Endodermal cell (in vitro differentiated cells): ENCODE measurements at regions not wholly inside any gene's neighbourhood (a gene's known extent, or its start where the extent isn't known, plus 50 kb on each side); places are given as distances from the start of the nearest gene placed in this dataset.

Experiments used
- DNase-seq: peaks from one replicate; pipeline ENCODE4 v3.0.0-alpha.2; 2017
- H3K27ac ChIP-seq: 2 replicates; pipeline ENCODE4 v1.5.1; 2013; ENCODE audit warnings: mild to moderate bottlenecking, low read depth, low read length, moderate library complexity
- H3K27me3 ChIP-seq: 2 replicates; pipeline ENCODE4 v1.6.1; 2013; ENCODE audit warnings: mild to moderate bottlenecking, low read length, moderate library complexity; ENCODE audit not compliant: insufficient read depth, control insufficient read depth, poor library complexity, severe bottlenecking
- H3K36me3 ChIP-seq: 2 replicates; pipeline ENCODE4 v1.7.0; 2013; ENCODE audit warnings: mild to moderate bottlenecking, low read length, moderate library complexity; ENCODE audit not compliant: control insufficient read depth, insufficient read depth
- H3K4me1 ChIP-seq: one replicate; pipeline ENCODE4 v1.7.0; 2013; ENCODE audit warnings: low read length; ENCODE audit not compliant: control insufficient read depth, insufficient read depth
- H3K4me3 ChIP-seq: 2 replicates; pipeline ENCODE4 v1.5.1; 2013; ENCODE audit warnings: mild to moderate bottlenecking, low read length, moderate library complexity
- H3K9ac ChIP-seq: 2 replicates; pipeline ENCODE4 v1.6.1; 2013; ENCODE audit warnings: mild to moderate bottlenecking, low read length, moderate library complexity; ENCODE audit not compliant: poor library complexity, severe bottlenecking; ENCODE audit errors: extremely low read depth
- H3K9me3 ChIP-seq: 2 replicates; pipeline ENCODE4 v1.6.1; 2013; ENCODE audit warnings: mild to moderate bottlenecking, low read length, moderate library complexity; ENCODE audit not compliant: control insufficient read depth
- H3K27ac Mint-ChIP-seq: 2 replicates; pipeline ENCODE4 v1.8.0; 2020; ENCODE audit warnings: mixed read lengths
- H3K27me3 Mint-ChIP-seq: 2 replicates; pipeline ENCODE4 v1.8.0; 2021; ENCODE audit warnings: mild to moderate bottlenecking, mixed read lengths; ENCODE audit not compliant: insufficient read depth
- H3K36me3 Mint-ChIP-seq: 2 replicates; pipeline ENCODE4 v1.8.0; 2020; ENCODE audit warnings: low read depth, mixed read lengths
- H3K4me1 Mint-ChIP-seq: 2 replicates; pipeline ENCODE4 v1.8.0; 2020; ENCODE audit warnings: mixed read lengths
- H3K4me3 Mint-ChIP-seq: 2 replicates; pipeline ENCODE4 v1.8.0; 2020; ENCODE audit warnings: mild to moderate bottlenecking, moderate library complexity, mixed read lengths
- H3K9me3 Mint-ChIP-seq: 2 replicates; pipeline ENCODE4 v1.8.0; 2020; ENCODE audit warnings: mild to moderate bottlenecking, mixed read lengths
- WGBS, 2 experiments: methylation state at CpG; one replicate each; pipeline versions ENCODE4 v1.1.5 to v1.1.7; 2013; ENCODE audit warnings: missing lambda C conversion rate in 2 of 2, mixed read lengths in 1 of 2; ENCODE audit not compliant: insufficient coverage in 1 of 2, insufficient read length in 1 of 2; 5-methylcytosine and 5-hydroxymethylcytosine counted together
- TF ChIP-seq, protein P1 (sequence below): fragments of 200-600 bp; sonication (generic); conservative IDR thresholded peaks from 2 replicates; pipeline ENCODE4 v1.5.0; 2021; ENCODE audit warnings: antibody characterized with exemption, mild to moderate bottlenecking

DNA sequence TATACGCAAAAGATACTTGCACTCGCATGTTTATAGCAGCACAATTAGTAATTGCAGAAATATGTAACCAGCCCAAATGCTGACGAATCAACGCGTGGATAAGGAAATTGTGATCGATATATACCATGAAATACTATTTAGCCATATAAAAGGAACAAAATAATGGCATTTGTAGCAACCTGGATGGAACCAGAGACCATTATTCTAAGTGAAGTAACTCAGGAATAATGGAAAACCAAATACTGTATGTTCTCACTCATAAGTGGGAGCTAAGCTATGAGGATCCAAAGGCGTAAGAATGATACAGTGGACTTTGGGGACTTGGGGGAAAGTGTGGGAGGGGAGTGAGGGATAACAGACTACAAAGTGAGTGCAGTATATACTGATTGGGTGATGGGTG lies 1008.0 kb upstream of the CRIM1 start:
- peaks cover 6% of the 10 kb centered on the region for H3K9me3 ChIP-seq
- H3K36me3 ChIP-seq, result no peaks in the 10 kb centered on the region
- H3K27ac Mint-ChIP-seq, result no peak overlapping the region
- peaks cover 8% of the 10 kb centered on the region for H3K9me3 Mint-ChIP-seq
- TF ChIP-seq, protein P1, sequence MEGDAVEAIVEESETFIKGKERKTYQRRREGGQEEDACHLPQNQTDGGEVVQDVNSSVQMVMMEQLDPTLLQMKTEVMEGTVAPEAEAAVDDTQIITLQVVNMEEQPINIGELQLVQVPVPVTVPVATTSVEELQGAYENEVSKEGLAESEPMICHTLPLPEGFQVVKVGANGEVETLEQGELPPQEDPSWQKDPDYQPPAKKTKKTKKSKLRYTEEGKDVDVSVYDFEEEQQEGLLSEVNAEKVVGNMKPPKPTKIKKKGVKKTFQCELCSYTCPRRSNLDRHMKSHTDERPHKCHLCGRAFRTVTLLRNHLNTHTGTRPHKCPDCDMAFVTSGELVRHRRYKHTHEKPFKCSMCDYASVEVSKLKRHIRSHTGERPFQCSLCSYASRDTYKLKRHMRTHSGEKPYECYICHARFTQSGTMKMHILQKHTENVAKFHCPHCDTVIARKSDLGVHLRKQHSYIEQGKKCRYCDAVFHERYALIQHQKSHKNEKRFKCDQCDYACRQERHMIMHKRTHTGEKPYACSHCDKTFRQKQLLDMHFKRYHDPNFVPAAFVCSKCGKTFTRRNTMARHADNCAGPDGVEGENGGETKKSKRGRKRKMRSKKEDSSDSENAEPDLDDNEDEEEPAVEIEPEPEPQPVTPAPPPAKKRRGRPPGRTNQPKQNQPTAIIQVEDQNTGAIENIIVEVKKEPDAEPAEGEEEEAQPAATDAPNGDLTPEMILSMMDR, result no peak
- H3K4me1 Mint-ChIP-seq, result no peaks in the 10 kb centered on the region
- no peak overlapping the region for H3K9ac ChIP-seq
- no peak overlapping the region for H3K4me3 Mint-ChIP-seq
- no peaks in the 10 kb centered on the region for H3K27me3 ChIP-seq
- H3K4me1 ChIP-seq, result no peaks in the 10 kb centered on the region
- H3K27ac ChIP-seq, result no peak overlapping the region
- no peak for DNase-seq
- peaks cover 3% of the 10 kb centered on the region for H3K36me3 Mint-ChIP-seq
- 89 to 100% methylated on average over 1 to 7 of the region's 7 CpGs for WGBS, 2 experiments
- no peaks in the 10 kb centered on the region for H3K27me3 Mint-ChIP-seq
- no peak overlapping the region for H3K4me3 ChIP-seq

GRCh38 chr2:35343135-35343534 lies 1012.4 kb upstream of the CRIM1 start:
- Histone ChIP-seq H3K27ac (no peak overlapping the region), H3K9me3 (peaks cover 25% of the 10 kb centered on the region), H3K27me3 (no peaks in the 10 kb centered on the region), H3K4me3 (no peak overlapping the region), H3K4me1 (peaks cover 5% of the 10 kb centered on the region), H3K36me3 (no peaks in the 10 kb centered on the region), H3K9ac (no peak overlapping the region)
- WGBS, 2 experiments, result 75 to 100% methylated on average over 1 to 4 of the region's 4 CpGs
- Mint-ChIP-seq H3K4me1 (peaks cover 11% of the 10 kb centered on the region), H3K27me3 (no peaks in the 10 kb centered on the region), H3K27ac (no peak overlapping the region), H3K9me3 (peaks cover 24% of the 10 kb centered on the region), H3K4me3 (no peak overlapping the region), H3K36me3 (peaks cover 12% of the 10 kb centered on the region)
- DNase-seq, result no peak
- TF ChIP-seq, protein P1, result peak; percentile 73

GRCh38 chr2:35339211-35339610 lies 1016.4 kb upstream of the CRIM1 start:
- DNase-seq, result no peak
- no peak overlapping the region for H3K9ac ChIP-seq
- no peaks in the 10 kb centered on the region for H3K36me3 ChIP-seq
- H3K27ac ChIP-seq, result no peak overlapping the region
- Mint-ChIP-seq H3K9me3 (peaks cover 27% of the 10 kb centered on the region), H3K27ac (no peak overlapping the region), H3K27me3 (no peaks in the 10 kb centered on the region), H3K4me3 (no peak overlapping the region), H3K36me3 (peaks cover 12% of the 10 kb centered on the region), H3K4me1 (peaks cover 15% of the 10 kb centered on the region)
- TF ChIP-seq, protein P1, result no peak
- peaks cover 5% of the 10 kb centered on the region for H3K4me1 ChIP-seq
- H3K4me3 ChIP-seq, result no peak overlapping the region
- H3K9me3 ChIP-seq, result peaks cover 25% of the 10 kb centered on the region
- no peaks in the 10 kb centered on the region for H3K27me3 ChIP-seq
